Right forelimb (tissue), 1 donor: ENCODE measurements at regions not wholly inside any gene's neighbourhood (a gene's known extent, or its start where the extent isn't known, plus 50 kb on each side); places are given as distances from the start of the nearest gene placed in this dataset.

Source experiments
- DNase-seq: peaks from one replicate; pipeline ENCODE4 v3.0.0-alpha.2; 2018

- DNase-seq, result no peak
These were observed 94.6 kb downstream of the ZPLD1 start for GRCh38 chr3:102529452-102529851.

GRCh38 chr3:102530415-102531181 lies 95.8 kb downstream of the ZPLD1 start:
- DNase-seq, result no peak

GRCh38 chr3:102531686-102532085 lies 96.9 kb downstream of the ZPLD1 start:
- DNase-seq, result no peak

DNA sequence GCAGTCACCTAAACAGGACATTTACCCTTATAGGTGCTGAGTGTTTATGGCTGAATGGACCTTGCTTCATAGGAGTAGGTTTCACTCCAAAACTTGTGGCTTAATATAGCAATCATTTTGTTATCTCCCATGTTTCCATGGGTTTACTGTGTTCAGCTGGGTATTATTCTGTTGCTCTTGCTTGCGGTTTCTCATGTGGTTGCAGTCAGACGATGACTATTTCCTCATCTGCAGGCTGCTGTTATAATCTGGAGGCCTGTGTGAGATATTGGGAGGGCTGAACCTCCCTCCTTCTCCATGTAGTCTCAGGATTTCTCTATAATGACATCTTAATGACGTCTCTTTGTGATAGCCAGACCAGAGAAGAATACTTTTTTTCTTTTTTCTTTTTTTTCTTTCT lies 98.1 kb downstream of the ZPLD1 start:
- DNase-seq, result no peak

- no peak for DNase-seq
These were observed 99.0 kb downstream of the ZPLD1 start for GRCh38 chr3:102533784-102534183.

- no peak for DNase-seq
These were observed 101.6 kb downstream of the ZPLD1 start for GRCh38 chr3:102536456-102536855.

GRCh38 chr3:102537123-102537522 lies 102.3 kb downstream of the ZPLD1 start:
- DNase-seq, result no peak

DNA sequence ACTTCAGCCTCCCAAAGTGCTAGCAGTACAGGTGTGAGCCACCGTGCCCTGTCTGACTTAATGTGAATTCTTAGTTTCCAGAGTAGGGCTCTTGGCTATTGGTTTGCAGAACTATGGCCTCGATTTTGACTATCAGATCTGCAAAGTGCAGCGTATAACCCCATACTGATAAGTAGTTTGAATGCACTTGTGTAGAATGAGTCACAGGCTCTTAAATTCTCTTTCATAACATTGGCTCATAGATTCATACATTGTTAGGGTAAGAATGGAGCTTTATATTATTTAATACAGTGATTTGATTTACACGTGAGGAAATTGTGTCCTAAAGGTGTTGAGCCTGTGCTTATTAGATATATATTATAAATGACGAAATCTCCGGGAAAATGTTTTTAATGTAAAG lies 109.9 kb downstream of the ZPLD1 start:
- no peak for DNase-seq

- DNase-seq, result no peak
These were observed 110.5 kb downstream of the ZPLD1 start for GRCh38 chr3:102545276-102545675.

- DNase-seq, result no peak
These were observed 119.1 kb downstream of the ZPLD1 start for GRCh38 chr3:102553876-102554275.

GRCh38 chr3:102570511-102570910 lies 135.7 kb downstream of the ZPLD1 start:
- no peak for DNase-seq

GRCh38 chr3:102571006-102571405 lies 136.2 kb downstream of the ZPLD1 start:
- DNase-seq, result no peak

GRCh38 chr3:102571720-102572384 lies 137.0 kb downstream of the ZPLD1 start:
- no peak for DNase-seq

- no peak for DNase-seq
These were observed 138.7 kb downstream of the ZPLD1 start for GRCh38 chr3:102573483-102574028.

DNA sequence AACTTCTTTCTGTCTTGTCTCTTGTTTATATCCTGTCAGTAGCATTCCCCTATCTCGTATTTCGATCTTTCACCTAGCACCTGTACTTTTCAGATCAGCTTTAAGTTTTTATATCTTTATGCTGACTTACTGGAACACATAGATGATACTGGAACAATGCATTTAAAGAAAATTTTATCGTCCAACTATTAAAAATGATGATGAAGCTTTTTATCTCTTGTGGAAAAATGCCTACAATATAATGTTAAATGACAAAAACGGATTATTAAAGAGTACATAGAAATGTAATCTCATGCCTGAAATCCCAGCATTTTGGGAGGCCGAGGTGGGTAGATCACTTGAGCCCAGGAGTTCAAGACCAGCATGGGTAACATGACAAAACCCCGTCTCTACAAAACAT lies 139.5 kb downstream of the ZPLD1 start:
- DNase-seq, result no peak

GRCh38 chr3:102576651-102577050 lies 141.8 kb downstream of the ZPLD1 start:
- DNase-seq, result no peak

GRCh38 chr3:102577082-102577789 lies 142.4 kb downstream of the ZPLD1 start:
- no peak for DNase-seq

DNA sequence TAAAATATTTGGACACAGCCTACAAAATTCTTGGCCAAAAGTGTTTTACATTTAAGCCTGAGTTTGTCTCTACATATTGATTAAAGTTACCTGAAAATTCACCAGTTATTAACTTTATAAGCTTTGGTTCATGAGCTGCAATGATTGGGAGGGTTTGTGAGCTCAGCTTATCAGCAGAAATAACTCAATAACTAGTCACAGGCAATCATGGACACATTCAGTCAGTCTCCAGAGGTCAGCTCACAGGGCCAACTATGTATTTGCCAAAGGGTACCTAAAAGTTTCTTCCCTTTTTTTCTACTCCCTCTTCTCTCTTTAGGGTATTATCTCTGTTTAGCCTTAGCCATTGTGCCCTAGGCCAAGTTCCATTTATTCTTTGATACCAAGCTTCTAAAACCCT lies 145.9 kb downstream of the ZPLD1 start:
- no peak for DNase-seq

- DNase-seq, result no peak
These were observed 151.7 kb downstream of the ZPLD1 start for GRCh38 chr3:102586485-102586884.

GRCh38 chr3:102593812-102594602 lies 159.2 kb downstream of the ZPLD1 start:
- no peak for DNase-seq

DNA sequence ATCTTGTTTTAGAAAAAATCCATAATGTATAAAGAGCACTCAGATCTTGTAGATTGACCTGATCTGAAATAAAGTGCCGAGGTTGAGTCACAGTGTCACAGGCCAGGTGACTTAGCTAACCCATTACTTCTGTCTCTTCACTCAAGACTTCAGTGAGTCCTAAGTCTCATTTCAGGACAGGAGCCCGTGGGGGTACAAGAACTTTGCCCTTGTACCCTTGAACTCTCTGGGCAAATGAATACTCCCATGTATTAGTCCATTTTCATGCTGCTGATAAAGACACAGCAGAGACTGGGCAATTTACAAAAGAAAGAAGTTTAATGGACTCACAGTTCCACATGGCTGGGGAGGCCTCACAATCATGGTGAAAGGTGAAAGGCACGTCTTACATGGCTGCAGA lies 160.2 kb downstream of the ZPLD1 start:
- DNase-seq, result no peak

- DNase-seq, result no peak
These were observed 165.2 kb downstream of the ZPLD1 start for GRCh38 chr3:102599819-102600576.
